ENCODE measurements at regions not wholly inside any gene's neighbourhood (a gene's known extent, or its start where the extent isn't known, plus 50 kb on each side); places are given as distances from the start of the nearest gene placed in this dataset.

DNA sequence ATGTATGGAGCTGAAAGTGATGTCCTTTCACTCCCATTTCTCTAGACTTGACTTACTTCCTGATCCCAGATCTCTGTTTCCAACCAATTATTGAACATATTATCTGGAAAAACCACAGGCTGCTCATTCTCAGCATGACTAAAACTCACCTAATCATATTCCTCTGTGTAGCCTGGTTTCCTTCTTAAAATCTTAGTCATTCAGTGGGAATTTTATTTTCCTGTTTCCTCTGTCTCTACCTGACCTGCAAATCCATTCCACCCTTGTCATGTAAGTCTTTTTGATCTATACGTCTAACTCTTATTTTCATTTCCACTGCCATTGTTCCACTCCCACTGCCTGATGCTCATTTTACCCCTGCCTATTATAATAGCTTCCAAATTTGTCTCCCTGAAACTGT lies 67.9 kb upstream of the APOBEC4 start:
- DNase-seq (ENCODE audit: low spot score) = no peak
- no peaks in the 10 kb centered on the region for H3K79me1 ChIP-seq (ENCODE audit: low read depth, low read length)
- no peak overlapping the region for H2BK12ac ChIP-seq (ENCODE audit: low read length)
- H3K18ac ChIP-seq (ENCODE audit: low read length) = no peak overlapping the region
- no peak overlapping the region for H4K91ac ChIP-seq (ENCODE audit: low read depth, low read length, poor library complexity)
- no peak overlapping the region for H3K4me3 ChIP-seq (ENCODE audit: low read length in 2 of 2)
- no peak overlapping the region for H2AFZ ChIP-seq (ENCODE audit: low read length)
- no peak overlapping the region for H3K23ac ChIP-seq (ENCODE audit: low read depth, low read length, poor library complexity)
- H3K4ac ChIP-seq (ENCODE audit: low read length) = no peak overlapping the region
- H3K14ac ChIP-seq (ENCODE audit: low read length) = no peak overlapping the region
- no peaks in the 10 kb centered on the region for H3K36me3 ChIP-seq (replicated peaks in 1 of 2; ENCODE audit: control insufficient read depth in 2 of 2, insufficient read depth in 2 of 2, low read length in 2 of 2)
- H3K9ac ChIP-seq (ENCODE audit: low read depth, low read length, poor library complexity) = no peak overlapping the region
- H2BK15ac ChIP-seq (ENCODE audit: low read length) = no peak overlapping the region
- H2AK5ac ChIP-seq (ENCODE audit: low read depth, low read length) = no peak overlapping the region
- H3K27ac ChIP-seq (replicated peaks; ENCODE audit: low read length) = no peak overlapping the region
- H2BK120ac ChIP-seq (ENCODE audit: low read depth, low read length) = no peak overlapping the region
- H2BK5ac ChIP-seq (ENCODE audit: low read length) = no peak overlapping the region
- no peak overlapping the region for H3K4me2 ChIP-seq (ENCODE audit: insufficient read depth, low read length, poor library complexity, severe bottlenecking)
- H3K27me3 ChIP-seq (ENCODE audit: control insufficient read depth in 3 of 3, insufficient read depth in 3 of 3, low read depth in 1 of 3, low read length in 3 of 3) = no peaks in the 10 kb centered on the region
- H3K4me1 ChIP-seq (ENCODE audit: control insufficient read depth in 2 of 2, insufficient read depth in 1 of 2, low read depth in 1 of 2, low read length in 2 of 2) = peaks cover 2 to 3% of the 10 kb centered on the region in 2 donors
- no CpG with 5 or more reads among the region's 1 CpG for WGBS, 2 donors (ENCODE audit: extremely low coverage in 2 of 2, insufficient read length in 2 of 2, insufficient replicate concordance in 1 of 2)
- no peak overlapping the region for H4K8ac ChIP-seq (ENCODE audit: low read depth, low read length)
- H3K9me3 ChIP-seq (replicated peaks in 1 of 2; ENCODE audit: control insufficient read depth in 2 of 2, insufficient read depth in 1 of 2, low read depth in 1 of 2, low read length in 2 of 2) = peaks cover 0 to 5% of the 10 kb centered on the region in 2 donors

DNA sequence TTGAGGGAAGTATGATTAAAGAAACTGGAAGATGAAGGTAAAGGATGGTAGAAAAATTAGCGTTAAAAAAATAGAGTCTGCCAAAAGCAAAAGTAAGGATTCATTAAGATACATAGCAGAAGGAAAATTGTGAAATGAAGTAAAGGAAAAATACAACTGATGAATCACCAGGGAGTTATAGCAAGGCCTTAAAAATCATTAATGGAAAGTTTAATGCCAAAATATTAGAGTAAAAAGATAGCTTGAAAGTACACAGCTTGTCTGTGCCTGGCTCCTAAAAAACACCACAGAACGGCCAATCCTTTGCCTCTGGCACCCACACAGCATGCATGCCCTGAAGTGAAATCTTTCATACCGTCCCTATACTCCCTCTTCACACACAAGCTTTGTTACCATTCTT lies 66.9 kb upstream of the APOBEC4 start:
- Histone ChIP-seq H4K91ac (ENCODE audit: low read depth, low read length, poor library complexity) (no peak overlapping the region), H3K9ac (ENCODE audit: low read depth, low read length, poor library complexity) (no peak overlapping the region), H3K4me1 (ENCODE audit: control insufficient read depth in 2 of 2, insufficient read depth in 1 of 2, low read depth in 1 of 2, low read length in 2 of 2) (peaks cover 2 to 3% of the 10 kb centered on the region in 2 donors), H2BK15ac (ENCODE audit: low read length) (no peak overlapping the region), H3K4ac (ENCODE audit: low read length) (no peak overlapping the region), H3K79me1 (ENCODE audit: low read depth, low read length) (no peaks in the 10 kb centered on the region), H3K9me3 (replicated peaks in 1 of 2; ENCODE audit: control insufficient read depth in 2 of 2, insufficient read depth in 1 of 2, low read depth in 1 of 2, low read length in 2 of 2) (peaks cover 0 to 5% of the 10 kb centered on the region in 2 donors), H2AFZ (ENCODE audit: low read length) (no peak overlapping the region), H2AK5ac (ENCODE audit: low read depth, low read length) (no peak overlapping the region), H3K4me2 (ENCODE audit: insufficient read depth, low read length, poor library complexity, severe bottlenecking) (no peak overlapping the region), H2BK120ac (ENCODE audit: low read depth, low read length) (no peak overlapping the region), H3K4me3 (ENCODE audit: low read length in 2 of 2) (no peak overlapping the region), H3K18ac (ENCODE audit: low read length) (no peak overlapping the region), H3K27ac (replicated peaks; ENCODE audit: low read length) (no peak overlapping the region), H3K27me3 (ENCODE audit: control insufficient read depth in 3 of 3, insufficient read depth in 3 of 3, low read depth in 1 of 3, low read length in 3 of 3) (no peaks in the 10 kb centered on the region), H4K8ac (ENCODE audit: low read depth, low read length) (no peak overlapping the region), H3K36me3 (replicated peaks in 1 of 2; ENCODE audit: control insufficient read depth in 2 of 2, insufficient read depth in 2 of 2, low read length in 2 of 2) (no peaks in the 10 kb centered on the region), H3K23ac (ENCODE audit: low read depth, low read length, poor library complexity) (no peak overlapping the region), H2BK5ac (ENCODE audit: low read length) (no peak overlapping the region), H2BK12ac (ENCODE audit: low read length) (no peak overlapping the region), H3K14ac (ENCODE audit: low read length) (no peak overlapping the region)
- no peak for DNase-seq (ENCODE audit: low spot score)
- 100% methylated on average over 1 of the region's 3 CpGs for WGBS, 2 donors (ENCODE audit: extremely low coverage in 2 of 2, insufficient read length in 2 of 2, insufficient replicate concordance in 1 of 2)

DNA sequence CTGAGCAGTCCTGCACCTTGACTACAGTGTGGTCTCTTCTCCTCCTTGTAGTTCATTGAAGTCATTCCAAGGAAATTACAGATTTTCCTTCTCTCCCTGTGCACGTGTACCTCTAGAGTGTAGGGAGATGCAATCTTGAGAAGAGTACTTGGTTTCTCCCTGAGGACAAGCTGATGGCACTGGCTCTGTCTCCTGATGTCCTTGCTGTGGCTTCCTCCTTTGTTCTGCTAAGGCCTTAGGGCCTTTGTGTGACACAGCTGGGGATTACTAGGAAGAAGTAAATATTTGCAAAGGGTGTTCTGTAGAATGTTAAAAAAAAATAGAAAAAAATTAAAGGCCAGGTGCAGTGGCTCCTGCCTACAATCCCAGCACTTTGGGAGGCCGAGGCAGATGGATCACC lies 66.2 kb upstream of the APOBEC4 start:
- Histone ChIP-seq H2BK5ac (ENCODE audit: low read length) (no peak overlapping the region), H3K36me3 (replicated peaks in 1 of 2; ENCODE audit: control insufficient read depth in 2 of 2, insufficient read depth in 2 of 2, low read length in 2 of 2) (no peaks in the 10 kb centered on the region), H2AK5ac (ENCODE audit: low read depth, low read length) (no peak overlapping the region), H3K79me1 (ENCODE audit: low read depth, low read length) (no peaks in the 10 kb centered on the region), H3K27ac (replicated peaks; ENCODE audit: low read length) (no peak overlapping the region), H3K23ac (ENCODE audit: low read depth, low read length, poor library complexity) (no peak overlapping the region), H3K4me3 (ENCODE audit: low read length in 2 of 2) (no peak overlapping the region), H3K4ac (ENCODE audit: low read length) (no peak overlapping the region), H4K91ac (ENCODE audit: low read depth, low read length, poor library complexity) (no peak overlapping the region), H2BK15ac (ENCODE audit: low read length) (no peak overlapping the region), H3K9me3 (replicated peaks in 1 of 2; ENCODE audit: control insufficient read depth in 2 of 2, insufficient read depth in 1 of 2, low read depth in 1 of 2, low read length in 2 of 2) (peaks cover 0 to 5% of the 10 kb centered on the region in 2 donors), H2BK120ac (ENCODE audit: low read depth, low read length) (no peak overlapping the region), H2AFZ (ENCODE audit: low read length) (no peak overlapping the region), H3K4me1 (ENCODE audit: control insufficient read depth in 2 of 2, insufficient read depth in 1 of 2, low read depth in 1 of 2, low read length in 2 of 2) (peaks cover 2 to 3% of the 10 kb centered on the region in 2 donors), H3K4me2 (ENCODE audit: insufficient read depth, low read length, poor library complexity, severe bottlenecking) (no peak overlapping the region), H3K18ac (ENCODE audit: low read length) (no peak overlapping the region), H3K27me3 (ENCODE audit: control insufficient read depth in 3 of 3, insufficient read depth in 3 of 3, low read depth in 1 of 3, low read length in 3 of 3) (no peaks in the 10 kb centered on the region), H3K9ac (ENCODE audit: low read depth, low read length, poor library complexity) (no peak overlapping the region), H3K14ac (ENCODE audit: low read length) (no peak overlapping the region), H4K8ac (ENCODE audit: low read depth, low read length) (no peak overlapping the region), H2BK12ac (ENCODE audit: low read length) (no peak overlapping the region)
- no CpG with 5 or more reads among the region's 2 CpGs for WGBS, 2 donors (ENCODE audit: extremely low coverage in 2 of 2, insufficient read length in 2 of 2, insufficient replicate concordance in 1 of 2)
- DNase-seq (ENCODE audit: low spot score) = no peak

DNA sequence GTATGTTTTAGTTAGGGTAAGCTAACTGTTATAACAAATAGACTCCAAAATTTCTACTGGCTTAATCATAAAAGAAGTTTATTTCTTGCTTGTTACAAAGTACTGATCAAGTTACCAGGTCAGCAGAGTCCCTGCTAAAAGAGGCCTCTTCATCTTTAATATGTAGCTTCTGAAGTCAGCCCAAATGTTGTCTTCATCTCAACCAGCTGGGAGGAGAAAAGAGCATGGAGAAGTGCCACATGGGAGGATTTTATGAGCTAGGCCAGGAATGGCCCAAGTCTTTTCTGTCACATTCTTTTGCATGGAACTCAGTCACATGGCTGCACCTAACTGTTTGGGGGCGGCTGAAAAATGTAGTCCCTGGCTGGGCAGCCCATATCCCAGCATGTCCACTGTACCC lies 63.2 kb upstream of the APOBEC4 start:
- H3K79me1 ChIP-seq (ENCODE audit: low read depth, low read length) = no peaks in the 10 kb centered on the region
- H3K4me1 ChIP-seq (ENCODE audit: control insufficient read depth in 2 of 2, insufficient read depth in 1 of 2, low read depth in 1 of 2, low read length in 2 of 2) = peaks cover 5 to 6% of the 10 kb centered on the region in 2 donors
- DNase-seq (ENCODE audit: low spot score) = no peak
- no peak overlapping the region for H4K8ac ChIP-seq (ENCODE audit: low read depth, low read length)
- no peak overlapping the region for H2AK5ac ChIP-seq (ENCODE audit: low read depth, low read length)
- no peak overlapping the region for H4K91ac ChIP-seq (ENCODE audit: low read depth, low read length, poor library complexity)
- no peak overlapping the region for H3K14ac ChIP-seq (ENCODE audit: low read length)
- no peaks in the 10 kb centered on the region for H3K36me3 ChIP-seq (replicated peaks in 1 of 2; ENCODE audit: control insufficient read depth in 2 of 2, insufficient read depth in 2 of 2, low read length in 2 of 2)
- WGBS, 2 donors (ENCODE audit: extremely low coverage in 2 of 2, insufficient read length in 2 of 2, insufficient replicate concordance in 1 of 2) = no CpG with 5 or more reads among the region's 1 CpG
- H3K9ac ChIP-seq (ENCODE audit: low read depth, low read length, poor library complexity) = no peak overlapping the region
- H3K4me2 ChIP-seq (ENCODE audit: insufficient read depth, low read length, poor library complexity, severe bottlenecking) = no peak overlapping the region
- H2BK12ac ChIP-seq (ENCODE audit: low read length) = no peak overlapping the region
- no peak overlapping the region for H2BK5ac ChIP-seq (ENCODE audit: low read length)
- no peak overlapping the region for H3K23ac ChIP-seq (ENCODE audit: low read depth, low read length, poor library complexity)
- H3K27me3 ChIP-seq (ENCODE audit: control insufficient read depth in 3 of 3, insufficient read depth in 3 of 3, low read depth in 1 of 3, low read length in 3 of 3) = no peaks in the 10 kb centered on the region
- no peak overlapping the region for H2BK120ac ChIP-seq (ENCODE audit: low read depth, low read length)
- H3K4me3 ChIP-seq (ENCODE audit: low read length in 2 of 2) = no peak overlapping the region
- no peak overlapping the region for H2AFZ ChIP-seq (ENCODE audit: low read length)
- no peaks in the 10 kb centered on the region for H3K9me3 ChIP-seq (replicated peaks in 1 of 2; ENCODE audit: control insufficient read depth in 2 of 2, insufficient read depth in 1 of 2, low read depth in 1 of 2, low read length in 2 of 2)
- no peak overlapping the region for H2BK15ac ChIP-seq (ENCODE audit: low read length)
- H3K4ac ChIP-seq (ENCODE audit: low read length) = no peak overlapping the region
- H3K27ac ChIP-seq (replicated peaks; ENCODE audit: low read length) = no peak overlapping the region
- H3K18ac ChIP-seq (ENCODE audit: low read length) = no peak overlapping the region
